ENCODE measurements at regions not wholly inside any gene's neighbourhood (a gene's known extent, or its start where the extent isn't known, plus 50 kb on each side); places are given as distances from the start of the nearest gene placed in this dataset.

DNA sequence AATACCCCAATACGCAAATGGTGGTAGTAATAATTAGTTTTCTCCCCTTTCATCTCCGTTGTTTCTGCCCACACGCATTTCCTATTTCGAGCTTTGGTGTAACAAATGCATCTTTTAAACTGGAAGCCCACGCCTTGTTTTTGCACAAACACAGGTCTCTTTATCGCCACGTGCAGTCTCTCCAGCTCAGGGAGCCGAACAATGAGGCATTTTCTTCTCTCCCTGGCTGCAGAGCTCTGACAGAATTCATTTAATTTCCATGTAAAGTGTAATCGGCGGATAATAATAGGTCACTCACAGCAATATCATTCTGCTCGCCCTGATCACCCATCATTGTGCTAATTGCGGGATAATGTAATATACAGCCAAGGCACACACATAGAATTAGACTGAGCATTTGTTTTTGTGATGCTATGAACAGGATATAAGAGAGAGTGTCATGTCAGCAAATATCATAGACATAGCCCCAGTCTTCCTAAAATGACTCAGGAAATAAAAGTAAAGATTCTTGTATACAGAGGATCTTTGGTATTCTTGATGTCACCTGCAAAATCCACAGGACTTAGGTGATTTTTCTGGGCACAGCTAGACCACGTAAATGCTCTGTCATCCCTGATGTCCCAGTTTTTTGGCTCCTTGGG is 452.6 kb upstream of the CDH11 start:
- H4K20me1 ChIP-seq (replicated peaks in 1 of 2; ENCODE audit: control insufficient read depth in 1 of 2, insufficient read depth in 2 of 2, low read length in 2 of 2), result no peaks in the 10 kb centered on the region
- no peak overlapping the region for H2BK15ac ChIP-seq (ENCODE audit: low read length)
- H2AFZ ChIP-seq (ENCODE audit: low read length), result no peak overlapping the region
- no peak overlapping the region for H4K8ac ChIP-seq (ENCODE audit: extremely low read depth, insufficient read depth, low read length)
- no peak overlapping the region for H3K56ac ChIP-seq (replicated peaks; ENCODE audit: insufficient read length, low read depth, low read length)
- H2BK20ac ChIP-seq (ENCODE audit: low read length), result 0 out of 2 replicates have a peak overlapping the region, but pooled peaks have one; percentile 41
- H2AK5ac ChIP-seq (ENCODE audit: low read depth, low read length), result no peak overlapping the region
- H4K91ac ChIP-seq (replicated peaks; ENCODE audit: insufficient read length, low read length), result no peak overlapping the region
- H2BK5ac ChIP-seq (ENCODE audit: low read depth, low read length), result no peak overlapping the region
- ChIA-PET CTCF (ENCODE audit: partially characterized antibody) (interaction anchor here (1.2 kb wide), 1 partner anchor 704 kb away, joined by 3 read pairs; no protein-coding TSS in a partner anchor), POLR2A (ENCODE audit: partially characterized antibody) (no interaction called here)
- FAIRE-seq, result no peak
- no peak overlapping the region for H2BK12ac ChIP-seq (ENCODE audit: low read depth, low read length)
- H3K4me2 ChIP-seq (ENCODE audit: insufficient read depth in 1 of 2, low read depth in 2 of 2, low read length in 2 of 2), result no peak overlapping the region
- peak; percentile 42; the same call in 1 of the 2 replicates for TF ChIP-seq MAFK (IDR thresholded peaks at IDR 0.05; ENCODE audit: low read depth, low read length)
- no peak for TF ChIP-seq POLR2AphosphoS5 (IDR thresholded peaks at IDR 0.05; ENCODE audit: low read depth, low read length)
- no peak for TF ChIP-seq SIRT6 (IDR thresholded peaks at IDR 0.05; ENCODE audit: low read length)
- TF ChIP-seq, protein P1, sequence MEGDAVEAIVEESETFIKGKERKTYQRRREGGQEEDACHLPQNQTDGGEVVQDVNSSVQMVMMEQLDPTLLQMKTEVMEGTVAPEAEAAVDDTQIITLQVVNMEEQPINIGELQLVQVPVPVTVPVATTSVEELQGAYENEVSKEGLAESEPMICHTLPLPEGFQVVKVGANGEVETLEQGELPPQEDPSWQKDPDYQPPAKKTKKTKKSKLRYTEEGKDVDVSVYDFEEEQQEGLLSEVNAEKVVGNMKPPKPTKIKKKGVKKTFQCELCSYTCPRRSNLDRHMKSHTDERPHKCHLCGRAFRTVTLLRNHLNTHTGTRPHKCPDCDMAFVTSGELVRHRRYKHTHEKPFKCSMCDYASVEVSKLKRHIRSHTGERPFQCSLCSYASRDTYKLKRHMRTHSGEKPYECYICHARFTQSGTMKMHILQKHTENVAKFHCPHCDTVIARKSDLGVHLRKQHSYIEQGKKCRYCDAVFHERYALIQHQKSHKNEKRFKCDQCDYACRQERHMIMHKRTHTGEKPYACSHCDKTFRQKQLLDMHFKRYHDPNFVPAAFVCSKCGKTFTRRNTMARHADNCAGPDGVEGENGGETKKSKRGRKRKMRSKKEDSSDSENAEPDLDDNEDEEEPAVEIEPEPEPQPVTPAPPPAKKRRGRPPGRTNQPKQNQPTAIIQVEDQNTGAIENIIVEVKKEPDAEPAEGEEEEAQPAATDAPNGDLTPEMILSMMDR (IDR thresholded peaks at IDR 0.05; ENCODE audit: control extremely low read depth in 1 of 3, insufficient read depth in 1 of 3, low read depth in 1 of 3, low read length in 3 of 3), result no peak
- TF ChIP-seq, protein P2, sequence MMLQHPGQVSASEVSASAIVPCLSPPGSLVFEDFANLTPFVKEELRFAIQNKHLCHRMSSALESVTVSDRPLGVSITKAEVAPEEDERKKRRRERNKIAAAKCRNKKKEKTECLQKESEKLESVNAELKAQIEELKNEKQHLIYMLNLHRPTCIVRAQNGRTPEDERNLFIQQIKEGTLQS (IDR thresholded peaks at IDR 0.05; ENCODE audit: insufficient read depth, low read depth, low read length), result no peak
- no peak for TF ChIP-seq RBBP5 (IDR thresholded peaks at IDR 0.05; ENCODE audit: borderline replicate concordance, low read depth, low read length)
- TF ChIP-seq EP300 (IDR thresholded peaks at IDR 0.05; ENCODE audit: borderline replicate concordance in 1 of 2, low read depth in 2 of 2, low read length in 2 of 2), result no peak
- TF ChIP-seq SAP30 (IDR thresholded peaks at IDR 0.05; ENCODE audit: insufficient read depth, insufficient replicate concordance, low read length), result no peak
- H3K36me3 ChIP-seq (ENCODE audit: control insufficient read depth in 2 of 4, insufficient read depth in 4 of 4, low read length in 3 of 4), result no peaks in the 10 kb centered on the region
- no peaks in the 10 kb centered on the region for H3K23me2 ChIP-seq (ENCODE audit: low read depth, low read length)
- H3K27me3 ChIP-seq (replicated peaks in 1 of 4; ENCODE audit: control insufficient read depth in 3 of 4, extremely low read depth in 1 of 4, insufficient read depth in 3 of 4, low read length in 3 of 4), result no peaks in the 10 kb centered on the region
- H3K9me3 ChIP-seq (ENCODE audit: insufficient read depth in 2 of 2, low read depth in 1 of 2, low read length in 1 of 2), result no peaks in the 10 kb centered on the region
- no peaks in the 10 kb centered on the region for H3K79me1 ChIP-seq (ENCODE audit: low read depth, low read length)
- no peak overlapping the region for H3K27ac ChIP-seq (ENCODE audit: low read depth, low read length)
- H3K23ac ChIP-seq (ENCODE audit: insufficient read length), result no peak overlapping the region
- H2BK120ac ChIP-seq (replicated peaks; ENCODE audit: low read depth, low read length), result no peak overlapping the region
- no peak overlapping the region for H3K18ac ChIP-seq (ENCODE audit: extremely low read depth, low read length)
- no peak overlapping the region for H4K5ac ChIP-seq (ENCODE audit: insufficient read length, low read depth, low read length)
- H3K9ac ChIP-seq (replicated peaks in 1 of 4; ENCODE audit: extremely low read depth in 1 of 4, low read depth in 3 of 4, low read length in 3 of 4), result no peak overlapping the region
- H3K14ac ChIP-seq (ENCODE audit: insufficient read length), result no peak overlapping the region
- no peak overlapping the region for H3K4ac ChIP-seq (replicated peaks; ENCODE audit: insufficient read length, low read depth, low read length)
- WGBS, 2 experiments (ENCODE audit: extremely low coverage in 1 of 2, insufficient coverage in 1 of 2, insufficient read length in 1 of 2, insufficient replicate concordance in 2 of 2, low coverage in 1 of 2, low lambda C conversion rate in 2 of 2, missing lambda C conversion rate in 1 of 2), result 86% methylated on average over 13 of the region's 13 CpGs; no CpG with 5 or more reads in 1 of the 2 experiments
- no peaks in the 10 kb centered on the region for H3K79me2 ChIP-seq (ENCODE audit: control insufficient read depth in 1 of 2, insufficient read depth in 2 of 2, low read length in 2 of 2)
- no peak for DNase-seq (ENCODE audit: low read depth in 1 of 2, low spot score in 2 of 2)
- peaks cover 0 to under 1% (median 0%) of the 10 kb centered on the region in 4 experiments; a peak in 3 of 7 replicates for H3K4me1 ChIP-seq (replicated peaks in 1 of 4; ENCODE audit: control insufficient read depth in 3 of 4, insufficient read depth in 4 of 4, low read length in 3 of 4)
- H3K4me3 ChIP-seq (ENCODE audit: extremely low read depth in 1 of 4, insufficient read depth in 2 of 4, low read depth in 3 of 4, low read length in 4 of 4), result no peak overlapping the region

Data from H1 (cell line).